DND-41 (cell line): ENCODE measurements at regions not wholly inside any gene's neighbourhood (a gene's known extent, or its start where the extent isn't known, plus 50 kb on each side); places are given as distances from the start of the nearest gene placed in this dataset.

Experiments
- ATAC-seq: fragments of 200-7000 bp; cut with Tn5 transposase; 3 replicates; pipeline ENCODE4 v1.9.1; 2021; ENCODE audit warnings: low read depth; ENCODE audit not compliant: insufficient read depth
- DNase-seq: peaks from one replicate; pipeline ENCODE4 v3.0.0-alpha.2; 2020
- H2AFZ ChIP-seq: 2 replicates; pipeline ENCODE4 v1.6.0; 2012; ENCODE audit warnings: low read depth, low read length
- H3K27ac ChIP-seq: 2 replicates; pipeline ENCODE4 v1.5.1; 2012; ENCODE audit warnings: low read length, inconsistent platforms
- H3K27me3 ChIP-seq: fragments of 200-600 bp; sonication (generic); 2 replicates; pipeline ENCODE4 v1.6.0; 2012; ENCODE audit warnings: low read length, mild to moderate bottlenecking, inconsistent platforms; ENCODE audit not compliant: insufficient read depth, poor library complexity
- H3K36me3 ChIP-seq: 2 replicates; pipeline ENCODE4 v1.5.1; 2012; ENCODE audit warnings: low read length, inconsistent platforms; ENCODE audit not compliant: insufficient read depth
- H3K4me1 ChIP-seq: 2 replicates; pipeline ENCODE4 v1.5.1; 2012; ENCODE audit warnings: mild to moderate bottlenecking, low read length; ENCODE audit not compliant: insufficient read depth
- H3K4me2 ChIP-seq: 2 replicates; pipeline ENCODE4 v1.6.0; 2012; ENCODE audit warnings: mild to moderate bottlenecking, moderate library complexity, low read length, inconsistent platforms; ENCODE audit not compliant: insufficient read depth
- H3K4me3 ChIP-seq, 2 experiments: fragments of 200-600 bp in 1 of 2; shearing (Covaris generic) in 1 of 2; 2 replicates each; pipeline ENCODE4 v1.5.1; 2012 to 2016; ENCODE audit warnings: inconsistent platforms in 2 of 2, low read length in 2 of 2, mild to moderate bottlenecking in 2 of 2, low read depth in 1 of 2, moderate library complexity in 1 of 2
- H3K79me2 ChIP-seq: 2 replicates; pipeline ENCODE4 v1.6.0; 2012; ENCODE audit warnings: low read length, inconsistent platforms; ENCODE audit not compliant: insufficient read depth
- H3K9ac ChIP-seq: 2 replicates; pipeline ENCODE4 v1.6.0; 2012; ENCODE audit warnings: low read depth, mild to moderate bottlenecking, inconsistent platforms, low read length, moderate library complexity
- H3K9me3 ChIP-seq: 2 replicates; pipeline ENCODE4 v1.5.1; 2012; ENCODE audit warnings: low read length, moderate library complexity, mild to moderate bottlenecking, inconsistent platforms; ENCODE audit not compliant: insufficient read depth, severe bottlenecking
- H4K20me1 ChIP-seq: 2 replicates; pipeline ENCODE4 v1.6.0; 2012; ENCODE audit warnings: low read length; ENCODE audit not compliant: insufficient read depth
- EZH2 ChIP-seq: IDR thresholded peaks from 3 replicates; pipeline ENCODE4 v1.6.1; 2012; ENCODE audit warnings: borderline replicate concordance, low read depth, mild to moderate bottlenecking, moderate library complexity, low read length, inconsistent platforms; ENCODE audit not compliant: severe bottlenecking
- TF ChIP-seq, protein P1 (sequence below): IDR thresholded peaks from 2 replicates; pipeline ENCODE4 v1.5.1; 2012; ENCODE audit warnings: borderline replicate concordance, low read length, moderate library complexity, mild to moderate bottlenecking; ENCODE audit not compliant: poor library complexity, severe bottlenecking; ENCODE audit errors: extremely low read depth

DNA sequence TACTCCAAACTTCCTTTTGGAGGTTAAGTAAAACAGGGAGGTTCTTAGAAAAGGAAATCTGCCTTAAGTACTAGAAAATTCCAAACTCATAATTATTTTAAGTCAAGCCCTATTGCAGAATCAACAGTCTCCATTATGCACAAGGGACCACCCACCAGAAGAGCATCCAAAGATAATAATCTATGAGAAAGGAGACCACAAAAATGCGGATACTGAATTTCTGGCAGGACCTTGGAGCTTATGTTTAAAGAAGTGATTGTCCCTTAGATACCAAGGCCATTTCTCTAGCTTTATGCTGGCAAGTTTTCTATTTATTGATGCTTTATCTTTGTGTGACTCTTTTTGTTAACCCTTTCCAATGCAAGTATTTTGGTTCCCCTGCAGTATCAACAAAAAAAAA, 404.0 kb upstream of the MMADHC start:
- TF ChIP-seq, protein P1, sequence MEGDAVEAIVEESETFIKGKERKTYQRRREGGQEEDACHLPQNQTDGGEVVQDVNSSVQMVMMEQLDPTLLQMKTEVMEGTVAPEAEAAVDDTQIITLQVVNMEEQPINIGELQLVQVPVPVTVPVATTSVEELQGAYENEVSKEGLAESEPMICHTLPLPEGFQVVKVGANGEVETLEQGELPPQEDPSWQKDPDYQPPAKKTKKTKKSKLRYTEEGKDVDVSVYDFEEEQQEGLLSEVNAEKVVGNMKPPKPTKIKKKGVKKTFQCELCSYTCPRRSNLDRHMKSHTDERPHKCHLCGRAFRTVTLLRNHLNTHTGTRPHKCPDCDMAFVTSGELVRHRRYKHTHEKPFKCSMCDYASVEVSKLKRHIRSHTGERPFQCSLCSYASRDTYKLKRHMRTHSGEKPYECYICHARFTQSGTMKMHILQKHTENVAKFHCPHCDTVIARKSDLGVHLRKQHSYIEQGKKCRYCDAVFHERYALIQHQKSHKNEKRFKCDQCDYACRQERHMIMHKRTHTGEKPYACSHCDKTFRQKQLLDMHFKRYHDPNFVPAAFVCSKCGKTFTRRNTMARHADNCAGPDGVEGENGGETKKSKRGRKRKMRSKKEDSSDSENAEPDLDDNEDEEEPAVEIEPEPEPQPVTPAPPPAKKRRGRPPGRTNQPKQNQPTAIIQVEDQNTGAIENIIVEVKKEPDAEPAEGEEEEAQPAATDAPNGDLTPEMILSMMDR = no peak
- no peak for TF ChIP-seq EZH2
- no peaks in the 10 kb centered on the region for H3K36me3 ChIP-seq
- no peaks in the 10 kb centered on the region for H3K4me1 ChIP-seq
- H3K27ac ChIP-seq = no peak overlapping the region
- H3K9ac ChIP-seq = no peak overlapping the region
- no peaks in the 10 kb centered on the region for H4K20me1 ChIP-seq
- H3K79me2 ChIP-seq = no peaks in the 10 kb centered on the region
- H3K4me3 ChIP-seq = no peak overlapping the region
- H2AFZ ChIP-seq = no peak overlapping the region
- ATAC-seq (no peak), DNase-seq (no peak)
- H3K9me3 ChIP-seq = no peaks in the 10 kb centered on the region
- no peak overlapping the region for H3K4me2 ChIP-seq
- H3K27me3 ChIP-seq = no peaks in the 10 kb centered on the region

DNA sequence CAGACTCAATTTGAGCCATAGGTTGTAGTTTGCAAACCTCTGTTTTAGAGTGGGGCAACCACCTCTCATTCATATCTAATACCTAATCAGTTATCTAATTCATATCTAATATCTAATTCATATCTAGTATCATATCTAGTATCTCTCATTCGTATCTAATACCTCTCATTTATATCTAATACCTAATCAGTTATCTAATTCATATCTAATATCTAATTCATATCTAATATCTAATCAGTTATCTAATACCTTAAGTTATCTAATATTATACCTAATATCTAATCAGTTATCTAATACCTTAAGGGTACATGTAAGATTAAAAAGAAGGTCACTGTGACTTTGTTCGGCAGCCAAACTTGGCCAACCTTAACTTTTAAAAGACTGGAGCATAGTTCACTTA, 403.4 kb upstream of the MMADHC start:
- Histone ChIP-seq H3K27me3 (no peaks in the 10 kb centered on the region), H3K36me3 (no peaks in the 10 kb centered on the region), H4K20me1 (no peaks in the 10 kb centered on the region), H3K4me1 (no peaks in the 10 kb centered on the region), H2AFZ (no peak overlapping the region), H3K79me2 (no peaks in the 10 kb centered on the region), H3K27ac (no peak overlapping the region), H3K9me3 (no peaks in the 10 kb centered on the region), H3K9ac (no peak overlapping the region), H3K4me3 (no peak overlapping the region), H3K4me2 (no peak overlapping the region)
- DNase-seq = no peak
- no peak for ATAC-seq
- TF ChIP-seq, protein P1 = no peak
- no peak for TF ChIP-seq EZH2

- H3K27ac ChIP-seq = no peak overlapping the region
- H3K36me3 ChIP-seq = no peaks in the 10 kb centered on the region
- H2AFZ ChIP-seq = no peak overlapping the region
- no peak overlapping the region for H3K4me2 ChIP-seq
- no peaks in the 10 kb centered on the region for H3K4me1 ChIP-seq
- TF ChIP-seq, protein P1 = no peak
- no peak for TF ChIP-seq EZH2
- no peak overlapping the region for H3K4me3 ChIP-seq
- H3K79me2 ChIP-seq = no peaks in the 10 kb centered on the region
- H3K9ac ChIP-seq = no peak overlapping the region
- no peak for ATAC-seq
- no peaks in the 10 kb centered on the region for H3K9me3 ChIP-seq
- H4K20me1 ChIP-seq = no peaks in the 10 kb centered on the region
- no peaks in the 10 kb centered on the region for H3K27me3 ChIP-seq
- DNase-seq = no peak
Observed at GRCh38 chr2:149989447-149990063, 402.0 kb upstream of the MMADHC start.

DNA sequence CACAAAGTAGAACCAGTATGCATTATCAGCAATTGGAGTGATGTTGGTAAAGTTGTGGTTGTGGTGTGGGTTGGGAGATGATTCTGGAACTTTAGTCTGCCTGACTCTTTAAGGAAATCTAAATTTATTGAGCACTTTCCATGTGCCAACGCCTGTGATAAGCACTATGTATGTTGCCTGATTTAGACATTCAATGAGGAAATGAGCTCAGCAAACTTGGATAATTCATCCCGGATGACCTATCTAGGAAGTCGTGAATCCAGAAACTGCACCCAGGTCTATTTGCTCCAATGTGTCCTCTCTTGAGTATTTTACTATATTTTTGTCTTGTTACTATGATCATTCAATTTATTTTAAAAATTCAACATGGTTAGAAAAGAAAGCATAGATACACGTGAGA, 400.8 kb upstream of the MMADHC start:
- no peaks in the 10 kb centered on the region for H3K27me3 ChIP-seq
- H3K79me2 ChIP-seq = no peaks in the 10 kb centered on the region
- H2AFZ ChIP-seq = no peak overlapping the region
- H3K9ac ChIP-seq = no peak overlapping the region
- no peaks in the 10 kb centered on the region for H4K20me1 ChIP-seq
- no peak overlapping the region for H3K4me2 ChIP-seq
- H3K36me3 ChIP-seq = no peaks in the 10 kb centered on the region
- H3K4me3 ChIP-seq = no peak overlapping the region
- H3K27ac ChIP-seq = no peak overlapping the region
- H3K4me1 ChIP-seq = no peaks in the 10 kb centered on the region
- H3K9me3 ChIP-seq = no peaks in the 10 kb centered on the region
- DNase-seq (no peak), ATAC-seq (no peak)
- TF ChIP-seq, protein P1 = no peak
- TF ChIP-seq EZH2 = no peak
